ENCODE measurements at regions not wholly inside any gene's neighbourhood (a gene's known extent, or its start where the extent isn't known, plus 50 kb on each side); places are given as distances from the start of the nearest gene placed in this dataset.

DNA sequence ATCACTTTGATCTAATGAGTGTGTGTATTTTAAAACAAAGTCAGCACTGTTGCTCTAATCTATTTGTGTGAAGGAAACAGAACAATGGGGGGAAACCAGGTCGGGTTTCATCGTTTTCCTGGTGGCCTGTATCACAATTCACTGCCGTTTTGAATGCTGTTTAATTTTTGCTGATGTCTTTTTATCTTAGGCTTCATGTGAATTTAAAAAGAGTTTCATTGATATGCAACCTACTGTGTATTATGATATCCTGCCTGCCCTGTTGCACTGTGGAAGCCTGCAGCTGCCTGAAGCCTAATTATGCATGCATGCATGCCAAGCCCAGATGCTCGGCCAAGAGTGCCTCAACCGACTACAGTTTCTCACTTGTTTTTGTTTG is 307.5 kb downstream of the ZNF608 start:
- DNase-seq (ENCODE audit: low read depth) = no peak

DNA sequence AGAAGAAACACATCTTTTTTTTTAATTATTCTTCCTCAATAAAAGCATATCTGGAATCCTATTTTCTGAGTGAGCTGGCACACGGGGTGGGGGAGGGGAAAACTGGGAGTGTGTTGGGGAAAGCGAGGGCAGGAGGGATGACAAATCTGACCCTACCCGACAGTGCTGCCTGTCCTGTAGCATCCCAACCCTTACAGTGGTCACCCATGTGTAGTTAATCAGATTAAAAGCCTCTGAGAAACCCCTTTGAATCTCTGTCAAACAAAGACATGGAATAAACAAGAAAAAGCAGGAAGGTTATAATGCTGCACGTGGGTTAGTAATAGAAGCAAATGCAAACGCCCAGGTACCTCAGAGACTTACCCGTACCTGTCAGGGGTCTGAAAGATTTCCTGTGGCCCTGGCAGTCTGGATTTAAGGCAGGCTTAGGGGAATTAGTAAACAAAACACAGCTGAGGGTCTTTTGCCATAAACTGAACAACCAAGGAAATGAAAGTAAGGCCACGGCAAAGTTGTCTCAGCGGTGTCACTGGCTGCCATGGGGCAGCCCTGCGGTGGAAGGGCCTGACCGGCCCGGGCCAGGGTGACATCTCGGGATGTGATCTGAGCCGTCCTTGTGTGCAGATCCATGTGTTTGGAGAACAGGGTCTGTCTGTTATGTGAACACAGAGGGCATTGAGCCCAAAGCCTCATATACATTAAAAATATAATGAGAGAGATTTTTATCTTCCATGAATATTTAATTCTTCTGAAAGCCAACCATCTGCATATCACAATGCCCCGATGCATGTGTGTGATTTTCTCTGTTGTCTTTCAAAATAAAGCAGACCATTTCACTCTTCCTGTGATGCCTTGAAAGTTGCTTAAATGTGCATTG is 308.2 kb downstream of the ZNF608 start:
- DNase-seq (ENCODE audit: low read depth) = no peak

DNA sequence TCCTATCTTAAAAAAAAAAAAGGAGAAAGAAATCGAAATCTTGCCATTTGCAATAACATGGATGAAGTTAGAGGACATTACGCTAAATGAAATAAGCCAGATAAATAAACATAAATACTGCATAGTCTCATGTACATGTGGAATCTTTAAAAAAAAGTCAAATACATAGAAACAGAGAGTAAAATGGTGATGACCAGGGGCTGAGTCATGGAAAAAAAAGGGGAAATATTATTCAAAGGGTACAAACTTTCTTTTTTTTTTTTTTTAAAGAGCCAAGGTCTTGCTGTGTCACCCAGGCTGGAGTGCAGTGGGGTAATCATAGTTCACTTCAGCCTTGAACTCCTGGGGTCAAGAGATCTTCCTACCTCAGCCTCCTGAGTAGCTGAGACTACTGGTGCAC is 310.1 kb downstream of the ZNF608 start:
- no peak for DNase-seq (ENCODE audit: low read depth)

DNA sequence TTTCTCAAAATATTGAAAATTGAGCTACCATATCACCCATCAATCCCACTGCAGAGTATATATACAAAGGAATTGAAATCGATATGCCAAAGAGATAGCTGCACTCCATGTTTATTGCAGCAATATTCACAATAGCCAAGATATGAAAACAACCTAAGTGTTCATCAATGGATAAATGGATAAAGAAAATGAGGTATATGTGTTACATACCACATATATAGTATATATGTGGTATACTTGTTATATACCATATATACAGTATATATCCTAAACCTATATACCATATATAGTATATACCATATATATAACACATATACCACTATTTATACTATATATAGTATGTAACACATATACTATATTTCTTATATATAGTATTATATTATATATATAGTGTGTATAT is 313.3 kb downstream of the ZNF608 start:
- DNase-seq (ENCODE audit: low read depth) = no peak

DNA sequence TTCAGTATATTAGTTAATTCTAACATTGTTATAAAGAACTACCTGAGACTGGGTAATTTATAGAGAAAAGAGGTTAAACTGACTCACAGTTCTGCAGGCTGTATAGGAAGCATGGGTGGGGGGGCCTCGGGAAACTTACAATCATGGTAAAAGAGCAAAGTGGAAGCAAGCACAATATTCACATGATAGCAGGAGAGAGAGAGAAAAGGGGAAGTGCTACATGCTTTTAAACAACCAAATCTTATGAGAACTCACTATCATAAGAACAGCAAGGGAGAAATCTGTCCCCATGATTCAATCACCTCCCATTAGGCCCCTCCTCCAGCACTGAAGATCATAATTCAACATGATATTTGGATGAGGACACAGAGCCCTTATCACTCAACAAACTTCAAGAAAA is 324.9 kb downstream of the ZNF608 start:
- no peak for DNase-seq (ENCODE audit: low read depth)

DNA sequence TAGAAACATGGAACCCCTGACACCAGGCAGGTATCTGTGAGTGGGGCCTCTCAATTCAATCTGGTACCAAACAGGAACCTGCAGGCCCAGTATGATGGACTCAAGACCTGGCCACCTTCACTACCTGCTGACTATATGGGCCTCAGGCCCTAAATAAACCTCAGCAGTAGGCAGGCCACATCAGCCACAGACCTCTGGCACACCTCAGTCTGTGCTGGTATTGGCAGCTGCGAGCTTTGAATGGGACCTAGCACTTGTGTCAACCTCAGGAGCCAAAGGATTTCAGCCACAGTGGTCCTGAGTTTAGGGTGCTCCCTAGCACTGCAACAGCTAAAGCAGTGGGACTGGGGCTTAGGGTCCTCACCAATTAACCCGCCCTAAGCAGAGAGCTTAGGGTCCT is 325.5 kb downstream of the ZNF608 start:
- no peak for DNase-seq (ENCODE audit: low read depth)

DNA sequence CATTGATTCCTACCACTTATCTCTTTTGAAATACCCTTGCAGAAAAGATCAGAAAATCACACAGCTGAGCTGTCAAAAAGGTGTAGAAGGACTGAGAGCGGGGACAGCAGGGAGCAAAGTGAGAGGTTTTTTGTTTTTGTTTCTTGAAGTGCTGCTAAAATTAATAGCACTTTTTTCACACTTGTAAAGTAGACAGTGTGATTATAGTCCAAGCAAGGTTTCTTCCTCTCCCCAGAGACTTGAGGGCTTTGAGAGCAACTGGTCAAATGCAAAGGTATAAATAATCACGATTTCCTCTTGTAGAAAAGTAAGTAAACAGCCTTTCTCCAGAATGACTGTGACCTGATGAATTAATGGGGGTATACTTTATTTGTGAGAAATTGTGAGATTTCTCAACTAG is 326.9 kb downstream of the ZNF608 start:
- DNase-seq (ENCODE audit: low read depth) = no peak

DNA sequence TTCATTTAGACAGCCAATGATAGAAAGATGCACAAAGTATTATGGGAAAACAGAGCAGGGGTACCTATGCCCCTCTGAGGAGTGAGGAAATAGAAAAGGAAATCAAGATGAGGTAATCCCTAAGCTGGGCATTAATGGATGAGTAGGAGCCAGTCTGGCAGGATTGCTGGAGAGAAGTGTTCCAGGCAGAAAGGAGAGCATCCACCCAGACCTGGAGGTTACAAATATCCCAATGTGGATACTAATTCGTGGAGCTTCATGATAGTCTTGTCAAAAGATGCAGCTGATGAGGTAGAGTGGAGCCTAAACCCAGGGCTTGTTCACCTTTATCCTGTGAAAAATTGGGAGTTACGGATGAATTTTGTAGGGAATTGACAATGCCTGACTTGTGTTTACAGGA is 328.0 kb downstream of the ZNF608 start:
- no peak for DNase-seq (ENCODE audit: low read depth)

DNA sequence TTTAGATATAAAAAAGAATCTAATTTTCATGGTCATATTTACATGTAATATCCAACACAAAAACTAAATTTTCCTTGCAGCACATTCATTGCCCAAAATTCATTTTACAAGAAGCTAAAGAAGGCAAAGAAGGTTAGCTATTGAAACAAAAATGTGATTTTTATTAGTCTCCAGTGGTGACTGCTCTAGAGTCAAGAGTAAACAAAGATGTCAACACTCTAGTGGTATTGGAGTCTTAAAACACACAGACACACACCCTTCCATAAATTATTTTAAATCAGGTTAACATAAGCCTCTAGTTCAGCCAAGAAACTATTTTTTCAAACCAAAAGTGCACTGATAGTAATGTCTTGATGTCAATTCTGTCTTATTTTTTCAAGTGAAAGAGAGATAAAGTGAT is 329.2 kb downstream of the ZNF608 start:
- no peak for DNase-seq (ENCODE audit: low read depth)

DNA sequence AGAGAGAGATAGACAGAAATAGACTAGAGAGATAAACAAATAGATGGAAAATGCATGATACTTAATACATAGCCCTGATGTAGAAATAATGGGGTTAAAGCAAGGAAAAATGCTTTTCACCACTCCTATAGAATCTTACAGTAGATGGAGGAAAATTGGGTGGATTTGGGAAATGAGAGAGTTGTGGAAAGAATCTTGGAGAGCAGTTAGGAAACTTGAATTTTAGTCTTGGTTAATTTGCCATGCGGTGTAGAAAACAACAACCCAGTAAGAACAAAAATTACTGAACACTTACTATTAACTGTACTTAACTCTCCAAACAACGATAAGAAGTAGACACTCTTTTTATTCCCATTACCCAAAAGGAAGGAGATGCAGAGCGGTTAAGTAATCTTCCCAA is 329.8 kb downstream of the ZNF608 start:
- no peak for DNase-seq (ENCODE audit: low read depth)

DNA sequence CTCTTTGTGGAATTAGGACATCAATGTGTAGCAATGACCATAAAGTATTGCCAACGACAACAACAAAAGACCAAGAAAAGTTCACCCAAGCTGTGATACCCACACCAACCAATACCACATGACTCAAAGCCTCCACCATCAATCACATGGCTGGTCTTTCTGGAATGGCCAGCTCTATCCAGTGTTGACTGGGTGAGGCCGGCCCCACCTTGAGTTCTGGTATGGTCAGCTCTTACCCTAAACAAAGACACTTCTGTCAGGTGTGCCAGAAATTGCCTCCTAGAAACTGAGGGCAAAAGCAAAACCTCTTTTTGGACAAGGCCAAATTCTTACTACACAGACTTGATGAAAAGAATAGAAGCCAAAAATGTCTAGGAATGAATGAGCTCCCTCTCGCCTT is 331.5 kb downstream of the ZNF608 start:
- no peak for DNase-seq (ENCODE audit: low read depth)

DNA sequence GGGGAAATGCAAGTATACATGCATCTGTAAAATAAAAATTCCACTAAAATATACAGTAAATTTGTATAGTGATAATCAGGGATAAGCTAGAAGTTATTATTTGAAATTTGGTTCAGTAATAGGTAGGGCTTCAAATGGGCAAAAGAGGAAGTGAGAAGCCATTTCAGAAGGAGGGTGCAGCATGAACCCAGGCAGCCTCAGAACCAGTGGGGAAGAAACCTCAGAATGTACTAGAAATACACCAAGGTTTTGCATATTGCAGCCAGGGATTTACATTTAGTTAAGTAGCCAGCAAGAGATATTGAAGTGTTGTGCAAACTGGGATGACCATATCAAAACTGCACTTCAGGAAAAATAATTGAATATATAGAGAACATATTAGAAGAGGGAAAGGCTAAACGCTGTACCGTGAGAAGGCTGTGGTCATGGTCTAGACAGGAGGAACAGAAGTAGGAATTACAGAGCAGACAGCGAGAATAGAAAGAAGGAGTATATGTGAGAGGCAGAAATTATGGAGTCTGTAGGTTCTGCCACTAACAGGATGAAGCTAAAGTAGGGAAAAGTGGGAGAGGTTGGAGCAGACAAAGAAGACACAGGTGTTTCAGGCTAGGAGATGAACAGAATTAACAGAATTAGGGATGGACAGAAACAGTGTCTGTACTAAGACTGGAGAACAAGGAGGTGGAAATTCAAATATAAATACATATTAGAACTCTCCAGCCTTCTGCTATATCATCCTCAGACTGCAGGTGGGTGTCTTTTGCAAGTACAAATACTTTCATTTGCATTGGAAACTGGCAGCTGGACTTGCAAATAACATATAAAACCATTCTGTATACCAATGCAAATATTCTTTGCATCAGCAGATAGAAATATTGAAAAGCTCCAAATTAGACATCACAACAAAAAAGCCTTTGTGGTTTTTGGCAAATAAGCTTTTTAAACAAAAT is 335.6 kb downstream of the ZNF608 start:
- DNase-seq (ENCODE audit: low read depth) = no peak

DNA sequence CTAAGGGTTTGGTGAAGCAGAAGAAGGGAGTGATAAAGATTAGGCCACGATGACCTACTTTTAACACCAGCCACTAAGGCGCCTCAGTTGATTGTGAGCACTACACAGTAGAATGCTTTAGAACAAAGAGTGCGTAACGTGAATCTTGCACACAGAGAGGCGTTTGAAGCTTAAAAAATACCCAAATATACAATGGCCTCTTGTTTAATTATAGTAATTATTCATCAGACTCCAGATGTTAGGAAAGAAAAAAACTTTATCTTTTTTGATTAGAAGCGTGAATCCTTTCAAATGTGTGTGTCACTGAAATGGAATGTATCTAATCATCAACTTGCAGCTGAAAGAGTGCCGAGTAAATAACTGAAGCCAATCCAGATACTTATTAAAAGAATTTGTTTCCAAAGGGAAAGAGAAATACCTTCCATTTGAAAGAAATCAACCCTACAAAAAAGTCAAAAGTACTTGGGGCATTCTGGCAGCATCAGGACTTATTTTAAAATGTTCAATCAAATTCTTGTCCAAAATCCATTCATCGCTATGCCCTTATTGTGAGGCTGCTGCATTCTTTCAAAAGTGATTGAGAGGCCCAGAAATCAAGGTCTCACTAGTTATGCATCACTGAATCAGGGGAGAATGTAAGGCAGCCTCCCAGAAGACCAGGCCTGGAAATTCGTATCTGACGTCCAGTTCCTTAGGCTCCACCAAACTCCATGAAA is 337.5 kb downstream of the ZNF608 start:
- no peak for DNase-seq (ENCODE audit: low read depth)

DNA sequence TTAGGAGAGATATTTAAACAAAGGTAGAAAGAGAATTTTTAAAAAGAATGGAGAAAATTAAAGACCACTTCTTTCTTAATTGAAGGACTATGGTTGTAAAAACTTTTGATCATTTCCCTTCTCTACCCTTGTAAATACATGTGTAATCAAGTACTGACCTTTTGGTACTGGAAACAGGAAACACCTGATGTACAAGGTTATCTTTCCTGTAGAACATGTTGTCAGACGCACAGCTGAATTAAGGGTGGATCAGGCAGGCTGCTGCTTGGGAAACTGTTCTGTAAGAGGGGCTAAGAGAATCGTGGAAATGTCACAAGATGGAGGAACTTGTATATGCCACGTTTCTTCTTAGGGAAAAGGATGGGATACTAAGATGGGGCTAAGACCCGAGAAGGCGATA is 341.6 kb downstream of the ZNF608 start:
- no peak for DNase-seq (ENCODE audit: low read depth)

DNA sequence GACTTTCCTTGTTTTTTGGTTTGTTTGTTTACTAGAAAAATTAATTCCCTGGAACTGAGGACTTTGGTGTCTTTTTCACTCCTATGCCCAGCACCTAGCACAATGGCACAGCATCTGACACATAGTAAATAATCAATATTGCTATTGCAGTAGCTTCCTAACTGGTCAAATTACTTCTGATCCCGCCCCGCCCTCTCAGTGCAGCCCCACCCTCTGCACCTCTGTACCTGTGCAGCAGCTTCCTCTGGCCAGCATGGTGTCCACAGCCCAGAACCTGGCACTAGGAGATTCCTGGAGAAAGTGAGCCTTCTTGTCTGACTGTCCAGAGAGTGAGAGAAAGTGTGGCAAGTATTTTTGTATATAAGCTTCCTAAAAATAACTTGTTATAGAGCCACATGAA is 343.2 kb downstream of the ZNF608 start:
- no peak for DNase-seq (ENCODE audit: low read depth)

DNA sequence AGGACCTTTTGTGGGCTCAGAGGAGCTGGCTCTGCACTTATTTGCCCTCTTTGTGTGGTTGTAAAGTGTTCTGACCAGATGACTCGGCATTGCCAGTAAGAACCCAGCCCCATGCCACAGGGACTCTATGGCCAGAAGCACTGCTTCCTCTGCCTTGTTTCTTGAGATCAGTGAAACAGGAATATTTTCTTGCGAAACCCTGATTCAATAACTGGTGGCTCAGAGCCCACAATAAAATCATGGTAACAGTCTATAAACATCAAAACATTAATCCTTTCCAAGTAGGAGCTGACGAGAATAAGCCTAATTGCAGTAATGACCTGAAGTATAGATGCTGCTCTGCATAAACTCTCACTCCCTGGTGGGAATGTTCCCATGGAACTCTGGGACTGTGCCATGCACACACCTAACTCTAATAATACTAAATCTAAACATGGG is 344.3 kb downstream of the ZNF608 start:
- peak; percentile 73 for DNase-seq (ENCODE audit: low read depth)

DNA sequence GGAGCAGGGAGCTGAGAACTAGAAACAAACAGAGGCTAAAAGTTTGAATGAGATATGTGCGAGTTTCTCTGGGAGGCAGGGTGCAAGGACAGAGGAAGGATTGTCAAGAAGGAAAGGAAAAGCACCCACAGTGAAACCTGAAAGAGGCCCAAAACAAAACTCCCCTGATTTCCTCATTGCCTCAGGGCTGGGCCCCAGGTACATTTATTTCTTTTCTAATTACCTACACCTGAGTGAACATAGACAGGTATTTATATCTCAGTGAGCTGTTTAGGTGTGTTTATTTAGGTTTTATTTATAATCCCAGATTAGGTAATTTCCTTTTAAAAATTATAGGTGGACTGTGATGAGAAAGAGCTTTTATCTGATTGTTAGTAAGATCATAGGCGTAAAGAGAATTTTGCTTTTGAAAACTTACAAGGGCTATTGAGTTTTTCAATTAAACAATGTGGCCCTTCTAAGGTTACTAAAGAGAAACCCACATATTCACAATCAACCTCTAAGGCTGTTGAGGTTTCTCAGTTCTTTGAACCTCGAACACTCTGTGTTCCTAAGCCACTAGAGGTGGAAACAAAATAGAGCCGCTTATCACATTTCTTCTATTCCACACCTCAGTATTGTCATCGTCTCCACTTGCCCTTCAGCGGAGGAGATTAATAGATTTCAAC is 344.8 kb downstream of the ZNF608 start:
- DNase-seq (ENCODE audit: low read depth) = no peak

DNA sequence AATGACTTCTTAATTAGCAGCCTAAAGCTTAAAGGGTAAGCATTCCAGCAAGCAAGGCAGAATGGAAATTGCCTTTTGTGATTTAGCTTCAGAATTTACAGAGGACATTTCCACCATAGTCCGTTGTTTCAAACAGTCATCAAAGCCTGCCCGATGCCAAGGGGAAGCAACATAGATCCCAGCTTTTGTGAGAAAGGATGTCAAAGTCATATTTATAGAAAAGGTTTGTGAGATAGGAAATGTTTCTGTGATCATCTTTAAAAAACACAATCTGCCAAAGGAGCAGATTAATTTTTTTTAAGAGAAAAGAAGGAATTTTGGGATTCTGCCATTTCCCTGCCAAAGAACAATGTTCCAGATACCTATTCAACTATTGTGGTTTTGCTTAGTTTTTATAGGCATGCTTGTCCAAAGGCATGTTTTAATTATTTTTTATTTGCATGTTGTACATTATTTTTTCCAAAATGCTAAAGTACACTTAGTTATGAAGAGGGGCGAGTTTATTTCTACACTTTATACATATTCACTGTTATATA is 346.9 kb downstream of the ZNF608 start:
- DNase-seq (ENCODE audit: low read depth) = peak; percentile 49

DNA sequence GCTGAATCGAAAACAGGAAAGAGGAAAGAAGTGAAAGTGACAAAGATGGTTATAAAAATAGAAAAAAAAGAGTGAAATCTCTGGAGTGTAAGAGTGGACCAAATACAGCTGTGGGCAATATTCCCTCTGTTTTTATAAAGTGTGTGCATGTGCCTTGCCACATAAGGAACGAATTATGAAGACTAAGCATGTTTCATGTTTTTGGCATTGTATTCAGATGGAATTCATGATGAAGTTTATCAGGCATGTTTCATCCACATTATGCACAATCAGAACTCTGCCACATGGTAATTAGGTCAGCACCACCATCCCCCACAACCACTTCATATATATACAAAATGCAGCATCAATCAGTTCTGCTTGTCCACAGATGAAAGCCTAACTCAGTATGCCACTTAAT is 348.0 kb downstream of the ZNF608 start:
- DNase-seq (ENCODE audit: low read depth) = no peak

DNA sequence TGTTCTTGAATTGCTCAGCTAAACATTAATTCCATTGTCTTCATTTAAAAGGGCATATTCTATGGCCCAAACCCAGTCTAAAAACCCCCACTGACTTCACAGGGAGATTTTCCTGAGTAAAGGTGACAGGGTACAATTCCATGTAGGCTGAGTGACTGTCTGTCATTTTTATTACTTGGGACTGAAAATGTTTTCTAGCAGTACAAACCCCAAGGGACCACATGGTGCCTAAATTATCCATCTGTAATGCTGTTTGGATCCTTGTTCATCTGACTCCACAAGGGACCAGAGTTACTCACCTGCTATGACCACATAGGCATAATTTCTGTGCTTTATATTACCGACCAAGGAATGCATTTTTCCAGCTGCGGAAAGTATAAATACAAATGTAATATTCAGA is 349.1 kb downstream of the ZNF608 start:
- DNase-seq (ENCODE audit: low read depth) = no peak

DNA sequence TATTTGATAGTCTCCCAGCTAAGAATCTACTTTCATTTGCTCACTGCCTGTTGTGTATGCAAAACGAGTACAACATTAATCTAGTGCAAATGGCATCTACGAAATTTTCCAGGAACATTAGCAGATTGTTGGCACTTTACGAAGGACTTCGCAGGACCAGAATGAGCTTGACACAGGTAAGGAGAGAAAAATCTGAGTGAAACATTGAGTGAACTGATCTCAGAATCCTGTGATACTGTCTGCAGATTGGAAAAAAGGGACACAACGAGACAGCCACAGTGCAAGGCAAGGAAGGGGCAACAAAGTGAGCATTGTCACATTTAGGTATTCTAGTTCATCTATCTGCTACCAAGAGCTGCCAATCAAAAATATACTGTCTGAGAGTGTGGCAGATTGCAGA is 350.5 kb downstream of the ZNF608 start:
- DNase-seq (ENCODE audit: low read depth) = no peak
